Sigmoid colon (tissue), 6 donors: ENCODE measurements at regions not wholly inside any gene's neighbourhood (a gene's known extent, or its start where the extent isn't known, plus 50 kb on each side); places are given as distances from the start of the nearest gene placed in this dataset.

Source experiments
- DNase-seq: peaks from one replicate; pipeline ENCODE4 v3.0.0-alpha.2; 2019
- H3K27ac ChIP-seq, 4 donors: fragments of 200-600 bp; sonication (generic); one replicate each; pipeline ENCODE4 v1.5.1; 2016 to 2019; ENCODE audit warnings: mild to moderate bottlenecking in 1 of 4
- H3K27me3 ChIP-seq, 3 donors: fragments of 200-600 bp; sonication (generic); one replicate each; pipeline ENCODE4 v1.5.1; 2019; ENCODE audit warnings: mild to moderate bottlenecking in 1 of 3
- H3K36me3 ChIP-seq, 4 donors: fragments of 200-600 bp; sonication (generic); one replicate each; pipeline ENCODE4 v1.5.1; 2016 to 2019
- H3K4me1 ChIP-seq, 4 donors: fragments of 200-600 bp; sonication (generic); one replicate each; pipeline ENCODE4 v1.5.1; 2017 to 2019
- H3K4me3 ChIP-seq, 4 donors: fragments of 200-600 bp; sonication (generic); one replicate each; pipeline ENCODE4 v1.5.1; 2017 to 2019; ENCODE audit warnings: mild to moderate bottlenecking in 2 of 4, moderate library complexity in 1 of 4
- H3K9me3 ChIP-seq, 4 donors: fragments of 200-600 bp in 3 of 4; sonication (generic) in 3 of 4; one replicate each; pipeline versions ENCODE4 v1.5.1 to v1.6.1; 2013 to 2019
- CTCF ChIP-seq, 4 experiments: fragments of 450-650 bp in 3 of 4; fragments of 200-600 bp in 1 of 4; IDR thresholded peaks; one replicate each; pipeline ENCODE4 v1.5.1; 2016 to 2019; ENCODE audit warnings: antibody characterized with exemption in 4 of 4, mild to moderate bottlenecking in 3 of 4, moderate library complexity in 2 of 4
- EP300 ChIP-seq, 4 donors: sonication (generic); formaldehyde crosslinking; IDR thresholded peaks; one replicate each; pipeline ENCODE4 v1.6.1; 2017; ENCODE audit warnings: antibody characterized with exemption in 4 of 4
- POLR2A ChIP-seq, 2 donors: fragments of 450-650 bp; IDR thresholded peaks; one replicate each; pipeline ENCODE4 v1.6.1; 2016; ENCODE audit warnings: antibody characterized with exemption in 2 of 2, mild to moderate bottlenecking in 2 of 2, moderate library complexity in 2 of 2
- POLR2AphosphoS5 ChIP-seq, 4 donors: sonication (generic); formaldehyde crosslinking; IDR thresholded peaks; one replicate each; pipeline ENCODE4 v1.6.1; 2017; ENCODE audit warnings: antibody characterized with exemption in 4 of 4
- WGBS, 2 donors: extraction: QIAGEN DNeasy Blood & Tissue Kit; methylation state at CpG; one replicate each; pipeline ENCODE4 v1.1.7; 2013; 5-methylcytosine and 5-hydroxymethylcytosine counted together
- intact Hi-C: fragments of 100-400 bp; cut with DNase I; formaldehyde crosslinking; loops from one replicate; pipeline ENCODE4 v1.15.1; 2023
- donor health status: healthy with polysubstance abuse.
- donor health status: healthy.

GRCh38 chr17:72025113-72025512, 95.7 kb upstream of the SOX9 start:
- no peak overlapping the region for H3K4me3 ChIP-seq
- no peak overlapping the region for H3K27ac ChIP-seq
- 47 to 64% methylated on average over 5 of the region's 5 CpGs for WGBS, 2 donors
- DNase-seq, result no peak
- TF ChIP-seq POLR2AphosphoS5 (IDR thresholded peaks at IDR 0.05), result no peak
- no peak for TF ChIP-seq POLR2A (IDR thresholded peaks at IDR 0.05)
- TF ChIP-seq CTCF (IDR thresholded peaks at IDR 0.05), result no peak
- no peak for TF ChIP-seq EP300 (IDR thresholded peaks at IDR 0.05)
- H3K4me1 ChIP-seq, result peaks cover 0 to 4% (median 3%) of the 10 kb centered on the region in 4 donors
- no peaks in the 10 kb centered on the region for H3K36me3 ChIP-seq
- intact Hi-C loops, result no loop called here
- peaks cover 0 to 9% (median 0%) of the 10 kb centered on the region in 3 donors for H3K27me3 ChIP-seq
- no peaks in the 10 kb centered on the region for H3K9me3 ChIP-seq

- WGBS, 2 donors, result 4 to 8% methylated on average over 21 to 22 of the region's 22 CpGs
These were observed 90.5 kb upstream of the SOX9 start for GRCh38 chr17:72030067-72030899.

GRCh38 chr17:72031219-72031884, 89.5 kb upstream of the SOX9 start:
- peaks cover 0 to 11% (median 7%) of the 10 kb centered on the region in 4 donors for H3K4me1 ChIP-seq
- H3K27ac ChIP-seq, result no peak overlapping the region
- peaks cover 0 to 9% (median 0%) of the 10 kb centered on the region in 3 donors for H3K27me3 ChIP-seq
- H3K9me3 ChIP-seq, result no peaks in the 10 kb centered on the region
- whole genome bisulfite sequencing, 2 donors, result 81 to 86% methylated on average over 8 of the region's 8 CpGs
- DNase-seq, result no peak
- H3K4me3 ChIP-seq, result no peak overlapping the region
- intact Hi-C loops, result no loop called here
- no peaks in the 10 kb centered on the region for H3K36me3 ChIP-seq
- TF ChIP-seq POLR2AphosphoS5 (IDR thresholded peaks at IDR 0.05), result no peak
- TF ChIP-seq POLR2A (IDR thresholded peaks at IDR 0.05), result no peak
- no peak for TF ChIP-seq CTCF (IDR thresholded peaks at IDR 0.05)
- TF ChIP-seq EP300 (IDR thresholded peaks at IDR 0.05), result no peak

More at GRCh38 chr17:72030067-72030899, 90.5 kb upstream of the SOX9 start:
- no peak for DNase-seq
- H3K27me3 ChIP-seq, result peaks cover 0 to 9% (median 0%) of the 10 kb centered on the region in 3 donors
- H3K4me1 ChIP-seq, result peaks cover 0 to 11% (median 7%) of the 10 kb centered on the region in 4 donors
- intact Hi-C loops, result no loop called here
- TF ChIP-seq CTCF (IDR thresholded peaks at IDR 0.05), result peak in 3 of 4 experiments; percentile 25 to 28 (median 25)
- TF ChIP-seq POLR2A (IDR thresholded peaks at IDR 0.05), result no peak
- no peak for TF ChIP-seq EP300 (IDR thresholded peaks at IDR 0.05)
- H3K4me3 ChIP-seq, result peak overlapping the region in 3 of 4 donors; percentile 38 to 47 (median 47)
- no peaks in the 10 kb centered on the region for H3K9me3 ChIP-seq
- H3K27ac ChIP-seq, result no peak overlapping the region
- H3K36me3 ChIP-seq, result no peaks in the 10 kb centered on the region

- intact Hi-C loops, result no loop called here
- H3K9me3 ChIP-seq, result no peaks in the 10 kb centered on the region
These were observed 87.5 kb upstream of the SOX9 start for GRCh38 chr17:72033334-72033733.

More at GRCh38 chr17:72033334-72033733, 87.5 kb upstream of the SOX9 start:
- Histone ChIP-seq H3K27ac (no peak overlapping the region), H3K4me1 (peaks cover 0 to 11% (median 7%) of the 10 kb centered on the region in 4 donors), H3K36me3 (no peaks in the 10 kb centered on the region), H3K4me3 (no peak overlapping the region), H3K27me3 (peaks cover 0 to 9% (median 0%) of the 10 kb centered on the region in 3 donors)
- WGBS, 2 donors, result 84 to 85% methylated on average over 4 of the region's 4 CpGs
- no peak for DNase-seq
- no peak for TF ChIP-seq CTCF (IDR thresholded peaks at IDR 0.05)
- no peak for TF ChIP-seq POLR2AphosphoS5 (IDR thresholded peaks at IDR 0.05)
- no peak for TF ChIP-seq POLR2A (IDR thresholded peaks at IDR 0.05)
- no peak for TF ChIP-seq EP300 (IDR thresholded peaks at IDR 0.05)
